ENCODE measurements at regions not wholly inside any gene's neighbourhood (a gene's known extent, or its start where the extent isn't known, plus 50 kb on each side); places are given as distances from the start of the nearest gene placed in this dataset.
A peak's percentile ranks its signal among the peaks of the same experiment; 100 is the strongest.

- Histone ChIP-seq H2AFZ (ENCODE audit: low read length) (no peak overlapping the region), H4K8ac (ENCODE audit: extremely low read depth, insufficient read depth, low read length) (0 out of 2 replicates have a peak overlapping the region, but pooled peaks have one; percentile 9), H3K4ac (replicated peaks; ENCODE audit: insufficient read length, low read depth, low read length) (no peak overlapping the region), H3K4me1 (replicated peaks in 1 of 4; ENCODE audit: control insufficient read depth in 3 of 4, insufficient read depth in 4 of 4, low read length in 3 of 4) (no peaks in the 10 kb centered on the region; a peak in 1 of 7 replicates), H3K23ac (ENCODE audit: insufficient read length) (no peak overlapping the region), H3K79me1 (ENCODE audit: low read depth, low read length) (no peaks in the 10 kb centered on the region), H2BK5ac (ENCODE audit: low read depth, low read length) (no peak overlapping the region), H3K14ac (ENCODE audit: insufficient read length) (no peak overlapping the region), H3K23me2 (ENCODE audit: low read depth, low read length) (no peaks in the 10 kb centered on the region), H3K27ac (ENCODE audit: low read depth, low read length) (no peak overlapping the region), H3K18ac (ENCODE audit: extremely low read depth, low read length) (no peak overlapping the region), H3K56ac (replicated peaks; ENCODE audit: insufficient read length, low read depth, low read length) (no peak overlapping the region), H3K9ac (replicated peaks in 1 of 4; ENCODE audit: extremely low read depth in 1 of 4, low read depth in 3 of 4, low read length in 3 of 4) (no peak overlapping the region), H2BK20ac (ENCODE audit: low read length) (no peak overlapping the region), H2BK15ac (ENCODE audit: low read length) (no peak overlapping the region), H3K9me3 (ENCODE audit: insufficient read depth in 2 of 2, low read depth in 1 of 2, low read length in 1 of 2) (no peaks in the 10 kb centered on the region), H3K4me2 (ENCODE audit: insufficient read depth in 1 of 2, low read depth in 2 of 2, low read length in 2 of 2) (no peak overlapping the region), H2BK120ac (replicated peaks; ENCODE audit: low read depth, low read length) (no peak overlapping the region), H2BK12ac (ENCODE audit: low read depth, low read length) (no peak overlapping the region), H4K91ac (replicated peaks; ENCODE audit: insufficient read length, low read length) (no peak overlapping the region), H3K4me3 (ENCODE audit: extremely low read depth in 1 of 4, insufficient read depth in 2 of 4, low read depth in 3 of 4, low read length in 4 of 4) (no peak overlapping the region), H3K36me3 (ENCODE audit: control insufficient read depth in 2 of 4, insufficient read depth in 4 of 4, low read length in 3 of 4) (no peaks in the 10 kb centered on the region), H2AK5ac (ENCODE audit: low read depth, low read length) (no peak overlapping the region), H3K79me2 (ENCODE audit: control insufficient read depth in 1 of 2, insufficient read depth in 2 of 2, low read length in 2 of 2) (no peaks in the 10 kb centered on the region), H4K20me1 (replicated peaks in 1 of 2; ENCODE audit: control insufficient read depth in 1 of 2, insufficient read depth in 2 of 2, low read length in 2 of 2) (peaks cover 0 to 4% of the 10 kb centered on the region in 2 experiments), H4K5ac (ENCODE audit: insufficient read length, low read depth, low read length) (no peak overlapping the region), H3K27me3 (replicated peaks in 1 of 4; ENCODE audit: control insufficient read depth in 3 of 4, extremely low read depth in 1 of 4, insufficient read depth in 3 of 4, low read length in 3 of 4) (no peaks in the 10 kb centered on the region)
- no peak for FAIRE-seq
- DNase-seq (ENCODE audit: low read depth in 1 of 2, low spot score in 2 of 2): no peak
- CTCF ChIA-PET (ENCODE audit: partially characterized antibody): interaction anchor here (1.1 to 1.9 kb wide), 4 partner anchors 16 to 73 kb away, joined by 3 to 4 read pairs (median 4); no protein-coding TSS in a partner anchor
- TF ChIP-seq CHD1 (IDR thresholded peaks at IDR 0.05; ENCODE audit: low read depth, low read length) (no peak), TAF1 (IDR thresholded peaks at IDR 0.05; ENCODE audit: low read depth, low read length) (no peak), ZNF274 (IDR thresholded peaks at IDR 0.05; ENCODE audit: borderline replicate concordance, extremely low read depth, low read length) (no peak), SIX5 (IDR thresholded peaks at IDR 0.05; ENCODE audit: low read depth, low read length) (no peak), FOSL1 (IDR thresholded peaks at IDR 0.05; ENCODE audit: insufficient read depth, low read depth, low read length) (no peak), HDAC6 (IDR thresholded peaks at IDR 0.05; ENCODE audit: low read depth, low read length) (no peak)
- POLR2A ChIA-PET (ENCODE audit: partially characterized antibody): no interaction called here
- 97% methylated on average over 21 of the region's 21 CpGs; no CpG with 5 or more reads in 1 of the 2 experiments for WGBS, 2 experiments (ENCODE audit: extremely low coverage in 1 of 2, insufficient coverage in 1 of 2, insufficient read length in 1 of 2, insufficient replicate concordance in 2 of 2, low coverage in 1 of 2, low lambda C conversion rate in 2 of 2, missing lambda C conversion rate in 1 of 2)
Measured at GRCh38 chr12:111226680-111227079, 142.2 kb downstream of the PHETA1 start.
